ENCODE measurements at regions not wholly inside any gene's neighbourhood (a gene's known extent, or its start where the extent isn't known, plus 50 kb on each side); places are given as distances from the start of the nearest gene placed in this dataset.

DNA sequence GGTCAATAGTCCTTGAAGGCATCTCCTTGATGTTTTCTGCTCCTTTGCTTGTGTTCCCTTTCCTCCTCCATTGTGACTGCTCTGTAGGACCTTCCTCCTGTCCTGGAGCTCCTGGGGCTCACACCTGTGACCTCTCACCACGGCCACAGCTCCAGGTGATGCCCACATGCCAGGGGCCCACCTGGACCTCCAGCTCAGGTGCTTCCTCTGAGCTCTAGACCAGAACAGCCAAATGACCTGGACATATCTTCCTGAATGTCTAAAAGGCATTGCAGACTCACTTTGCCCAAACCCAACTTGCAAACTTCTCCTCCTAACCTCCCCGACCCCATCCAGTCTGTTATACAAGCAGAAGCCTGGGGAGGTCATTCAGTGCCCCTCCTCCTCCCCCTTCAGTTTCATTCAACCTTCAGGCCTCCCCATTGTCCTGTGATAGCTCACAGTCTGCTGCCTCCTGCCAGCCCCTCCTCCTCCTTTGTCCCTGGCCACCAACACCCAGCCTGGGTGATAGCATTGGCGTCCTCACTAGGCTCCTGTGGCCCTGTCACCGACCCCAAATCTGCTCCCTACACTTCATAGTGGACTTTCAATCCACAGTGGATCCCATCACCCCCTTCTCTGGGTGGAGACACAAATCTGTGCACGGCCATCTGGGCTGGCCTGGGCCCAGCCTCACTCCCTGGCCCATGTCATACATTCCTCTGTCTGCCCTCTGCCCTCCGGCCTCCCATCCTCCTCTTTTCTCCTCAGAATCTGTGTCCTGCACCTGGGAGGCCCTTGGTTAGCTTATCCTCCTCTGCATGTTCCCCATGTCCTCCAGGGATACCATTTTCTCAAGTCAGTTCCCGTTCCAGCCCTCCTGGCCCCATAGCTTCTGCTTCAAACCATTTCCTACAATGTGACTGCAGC is 310.4 kb upstream of the HDAC4 start:
- no peaks in the 10 kb centered on the region for H3K36me3 ChIP-seq
- H3K27me3 ChIP-seq = no peaks in the 10 kb centered on the region
- DNase-seq = no peak
- H3K4me1 ChIP-seq = no peaks in the 10 kb centered on the region
- no peak overlapping the region for H3K4me3 ChIP-seq (ENCODE audit: low read depth, low read length)
- TF ChIP-seq, protein P1, sequence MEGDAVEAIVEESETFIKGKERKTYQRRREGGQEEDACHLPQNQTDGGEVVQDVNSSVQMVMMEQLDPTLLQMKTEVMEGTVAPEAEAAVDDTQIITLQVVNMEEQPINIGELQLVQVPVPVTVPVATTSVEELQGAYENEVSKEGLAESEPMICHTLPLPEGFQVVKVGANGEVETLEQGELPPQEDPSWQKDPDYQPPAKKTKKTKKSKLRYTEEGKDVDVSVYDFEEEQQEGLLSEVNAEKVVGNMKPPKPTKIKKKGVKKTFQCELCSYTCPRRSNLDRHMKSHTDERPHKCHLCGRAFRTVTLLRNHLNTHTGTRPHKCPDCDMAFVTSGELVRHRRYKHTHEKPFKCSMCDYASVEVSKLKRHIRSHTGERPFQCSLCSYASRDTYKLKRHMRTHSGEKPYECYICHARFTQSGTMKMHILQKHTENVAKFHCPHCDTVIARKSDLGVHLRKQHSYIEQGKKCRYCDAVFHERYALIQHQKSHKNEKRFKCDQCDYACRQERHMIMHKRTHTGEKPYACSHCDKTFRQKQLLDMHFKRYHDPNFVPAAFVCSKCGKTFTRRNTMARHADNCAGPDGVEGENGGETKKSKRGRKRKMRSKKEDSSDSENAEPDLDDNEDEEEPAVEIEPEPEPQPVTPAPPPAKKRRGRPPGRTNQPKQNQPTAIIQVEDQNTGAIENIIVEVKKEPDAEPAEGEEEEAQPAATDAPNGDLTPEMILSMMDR (IDR thresholded peaks at IDR 0.05; ENCODE audit: low read depth, low read length) = no peak
- H3K9me3 ChIP-seq = no peaks in the 10 kb centered on the region

DNA sequence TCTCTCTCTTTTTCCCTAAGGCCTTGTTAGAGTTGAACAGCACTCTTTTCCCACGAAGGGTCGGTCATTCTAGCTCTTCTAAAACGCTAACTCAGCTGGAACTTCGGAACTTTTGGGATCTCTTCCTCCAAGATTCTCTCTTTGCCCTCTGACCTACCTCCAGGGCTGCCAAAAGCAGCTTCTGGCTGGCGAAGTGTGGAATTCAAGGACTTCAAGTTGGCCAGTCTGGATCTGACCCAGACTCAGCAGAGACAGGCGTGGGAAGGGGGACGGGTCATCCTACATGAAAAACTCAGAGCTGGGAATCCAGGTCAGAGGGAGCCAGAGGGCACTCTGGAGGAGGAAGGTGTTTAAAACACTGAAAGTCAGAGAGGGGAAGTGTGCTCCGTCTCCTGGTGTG is 305.5 kb upstream of the HDAC4 start:
- TF ChIP-seq, protein P1 (IDR thresholded peaks at IDR 0.05; ENCODE audit: low read depth, low read length) = no peak
- no peak overlapping the region for H3K4me3 ChIP-seq (ENCODE audit: low read depth, low read length)
- no peaks in the 10 kb centered on the region for H3K36me3 ChIP-seq
- H3K9me3 ChIP-seq = no peaks in the 10 kb centered on the region
- H3K27me3 ChIP-seq = 0 out of 2 replicates have a peak, but pooled peaks cover 4% of the 10 kb centered on the region
- H3K4me1 ChIP-seq = no peaks in the 10 kb centered on the region
- no peak for DNase-seq

DNA sequence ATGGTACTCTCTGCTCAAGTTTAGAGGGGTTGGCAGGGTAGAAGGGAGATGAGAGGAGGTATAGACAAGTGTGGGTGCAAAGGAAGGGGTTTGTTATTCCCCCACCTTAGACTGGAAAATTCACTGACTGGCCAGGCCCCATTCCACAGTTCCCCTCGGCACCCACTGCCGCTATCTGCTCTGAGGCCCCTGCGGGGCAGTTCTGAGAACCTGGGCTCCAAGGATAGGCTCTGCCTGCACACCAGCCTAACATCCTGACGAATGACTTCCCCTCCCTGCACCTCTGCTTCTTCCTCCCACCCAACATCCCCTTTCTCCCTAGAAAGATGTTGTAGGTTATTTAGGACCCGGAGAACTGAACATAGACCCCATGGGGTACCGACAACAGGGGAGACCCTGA is 303.9 kb upstream of the HDAC4 start:
- no peak overlapping the region for H3K4me3 ChIP-seq (ENCODE audit: low read depth, low read length)
- no peaks in the 10 kb centered on the region for H3K36me3 ChIP-seq
- no peaks in the 10 kb centered on the region for H3K9me3 ChIP-seq
- H3K27me3 ChIP-seq = 0 out of 2 replicates have a peak, but pooled peaks cover 4% of the 10 kb centered on the region
- DNase-seq = no peak
- TF ChIP-seq, protein P1 (IDR thresholded peaks at IDR 0.05; ENCODE audit: low read depth, low read length) = no peak
- H3K4me1 ChIP-seq = no peaks in the 10 kb centered on the region

DNA sequence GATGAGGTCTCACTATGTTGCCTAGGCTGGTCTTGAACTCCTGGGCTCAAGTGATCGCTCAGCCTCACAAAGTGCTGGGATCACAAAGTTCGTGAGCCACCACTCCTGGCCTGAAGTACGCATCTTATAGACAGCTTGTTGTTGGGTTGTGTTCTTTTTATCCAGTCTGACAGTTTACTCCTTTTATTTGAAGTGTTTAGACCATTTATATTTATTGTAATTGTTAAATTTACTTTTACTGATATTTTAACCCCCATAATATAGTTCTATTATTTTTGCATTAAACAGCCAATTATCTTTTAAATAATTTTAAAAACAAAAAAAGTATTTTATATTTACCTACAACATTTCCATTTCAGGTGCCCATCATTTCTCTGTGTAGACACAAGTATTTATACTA is 303.0 kb upstream of the HDAC4 start:
- Histone ChIP-seq H3K4me3 (ENCODE audit: low read depth, low read length) (no peak overlapping the region), H3K4me1 (no peaks in the 10 kb centered on the region), H3K27me3 (0 out of 2 replicates have a peak, but pooled peaks cover 4% of the 10 kb centered on the region), H3K9me3 (no peaks in the 10 kb centered on the region), H3K36me3 (no peaks in the 10 kb centered on the region)
- no peak for DNase-seq
- TF ChIP-seq, protein P1 (IDR thresholded peaks at IDR 0.05; ENCODE audit: low read depth, low read length) = no peak

DNA sequence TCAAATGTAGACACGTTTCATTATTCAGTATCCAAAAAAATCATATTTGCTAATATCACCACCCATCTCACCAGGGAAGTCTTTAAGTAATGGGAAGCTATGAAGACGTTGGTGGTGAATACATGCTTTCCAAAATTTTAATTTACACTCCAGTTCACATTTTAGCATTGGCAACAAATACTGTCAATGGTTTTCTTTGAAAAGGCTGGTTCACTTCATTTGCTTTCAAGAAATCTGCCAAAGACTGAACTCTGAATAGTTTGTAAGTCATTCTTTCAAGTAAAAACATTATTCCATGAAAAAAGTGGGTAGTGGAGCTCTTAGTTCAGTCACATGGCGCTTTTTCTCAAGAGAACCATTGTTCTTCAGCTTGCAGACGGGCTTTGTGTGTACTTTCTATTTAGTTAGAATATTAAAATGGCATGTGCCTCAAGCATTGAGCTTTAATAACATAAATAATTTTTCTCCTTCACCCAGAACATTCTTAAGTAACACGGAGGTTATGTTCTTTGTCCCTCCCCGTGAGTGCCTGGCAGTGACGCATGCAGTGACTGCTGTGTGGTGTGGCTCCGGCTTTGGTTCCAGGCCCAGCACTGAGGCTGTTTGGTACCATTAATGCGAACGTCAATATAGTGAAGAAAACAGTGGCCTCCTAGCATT is 300.0 kb upstream of the HDAC4 start:
- Histone ChIP-seq H3K9me3 (no peaks in the 10 kb centered on the region), H3K36me3 (no peaks in the 10 kb centered on the region), H3K4me3 (ENCODE audit: low read depth, low read length) (no peak overlapping the region), H3K27me3 (peaks cover 4% of the 10 kb centered on the region; the same call in 1 of the 2 replicates), H3K4me1 (no peaks in the 10 kb centered on the region)
- DNase-seq = no peak
- TF ChIP-seq, protein P1 (IDR thresholded peaks at IDR 0.05; ENCODE audit: low read depth, low read length) = no peak
